ENCODE measurements at regions not wholly inside any gene's neighbourhood (a gene's known extent, or its start where the extent isn't known, plus 50 kb on each side); places are given as distances from the start of the nearest gene placed in this dataset.

GRCh38 chr5:114686356-114686755 is 324.5 kb downstream of the KCNN2 start:
- no peak for DNase-seq (ENCODE audit: low spot score in 2 of 2)
- FAIRE-seq, result no peak

- FAIRE-seq (no peak), DNase-seq (ENCODE audit: low spot score in 2 of 2) (no peak)
Measured at GRCh38 chr5:114678778-114679177, 316.9 kb downstream of the KCNN2 start.

DNA sequence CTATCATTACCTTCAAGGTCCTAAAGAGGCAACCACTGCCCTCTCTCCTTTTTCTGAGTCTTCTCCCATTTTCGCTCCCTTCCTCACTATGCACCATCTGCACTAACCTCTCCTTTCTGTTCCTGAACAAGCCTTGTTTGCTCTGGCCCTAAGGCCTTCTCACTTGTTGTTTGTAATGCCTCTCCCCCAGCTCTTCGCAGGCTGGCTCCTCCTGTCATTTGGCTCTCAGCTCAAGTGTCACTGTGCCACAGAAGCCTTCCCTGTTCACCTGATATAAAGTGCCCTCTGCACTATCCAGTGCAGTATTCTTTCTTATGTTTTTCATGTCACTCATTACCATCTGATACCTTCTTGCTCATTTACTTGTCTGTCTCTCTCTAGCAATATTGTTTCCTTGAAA is 303.7 kb downstream of the KCNN2 start:
- no peak for DNase-seq (ENCODE audit: low spot score in 2 of 2)
- FAIRE-seq, result no peak

GRCh38 chr5:114660791-114661190 is 298.9 kb downstream of the KCNN2 start:
- no peak for FAIRE-seq
- no peak for DNase-seq (ENCODE audit: low spot score in 2 of 2)

DNA sequence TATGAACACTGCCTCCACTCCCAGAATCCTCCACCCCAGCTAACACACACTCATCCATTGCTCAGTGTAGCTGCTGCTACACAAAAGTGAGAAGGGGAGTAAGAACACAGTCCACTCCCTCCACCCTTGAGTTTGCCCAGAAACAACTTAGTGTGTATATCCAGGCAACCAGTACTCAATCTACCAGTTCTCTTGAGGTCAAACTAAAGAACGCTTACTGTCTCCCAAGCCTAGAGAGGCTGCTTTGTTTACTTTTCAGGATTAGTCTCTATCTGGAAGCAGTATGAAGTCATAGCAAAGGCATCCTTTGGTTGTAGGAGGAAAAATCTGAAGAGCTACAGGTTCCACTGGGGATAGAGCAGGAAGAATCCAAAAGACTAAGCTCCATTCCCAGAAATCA is 296.3 kb downstream of the KCNN2 start:
- no peak for FAIRE-seq
- DNase-seq (ENCODE audit: low spot score in 2 of 2), result no peak

DNA sequence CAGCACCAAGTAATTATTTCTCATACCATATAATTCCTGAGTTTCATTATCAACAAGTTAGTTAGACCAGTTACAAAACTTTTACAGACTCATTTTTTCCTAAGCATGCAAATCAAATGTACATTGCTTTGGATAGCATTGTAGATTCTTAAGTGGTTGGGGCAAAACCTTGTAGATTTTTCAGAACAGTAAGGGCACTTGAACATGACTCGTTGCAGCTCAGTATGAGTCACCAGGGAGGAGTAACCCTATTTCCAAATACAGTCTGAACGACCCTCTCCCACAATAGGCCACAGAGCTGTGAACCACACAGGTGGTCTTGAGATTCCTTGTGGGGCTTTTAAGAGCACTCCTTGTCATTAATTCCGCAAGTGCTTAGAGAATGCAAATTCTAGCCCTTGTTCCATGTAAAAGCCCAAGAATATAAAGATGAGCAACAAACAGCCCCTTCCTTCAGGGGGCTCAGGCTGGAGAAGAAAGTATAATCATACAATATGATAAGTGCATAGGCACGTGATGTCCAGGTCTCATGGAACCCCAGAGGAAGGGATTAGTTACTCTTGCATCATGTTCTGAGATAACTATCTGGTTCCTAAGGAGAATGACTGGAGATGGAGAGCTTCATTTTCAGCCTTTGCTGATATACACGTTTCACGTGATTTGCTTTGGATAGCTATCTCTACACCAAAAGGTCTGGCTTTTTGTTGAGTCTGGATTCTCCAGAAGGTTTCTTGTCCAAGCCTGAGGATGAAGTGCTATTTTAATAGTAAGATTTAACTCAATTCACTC is 295.7 kb downstream of the KCNN2 start:
- DNase-seq (ENCODE audit: low spot score in 2 of 2) (no peak), FAIRE-seq (no peak)

DNA sequence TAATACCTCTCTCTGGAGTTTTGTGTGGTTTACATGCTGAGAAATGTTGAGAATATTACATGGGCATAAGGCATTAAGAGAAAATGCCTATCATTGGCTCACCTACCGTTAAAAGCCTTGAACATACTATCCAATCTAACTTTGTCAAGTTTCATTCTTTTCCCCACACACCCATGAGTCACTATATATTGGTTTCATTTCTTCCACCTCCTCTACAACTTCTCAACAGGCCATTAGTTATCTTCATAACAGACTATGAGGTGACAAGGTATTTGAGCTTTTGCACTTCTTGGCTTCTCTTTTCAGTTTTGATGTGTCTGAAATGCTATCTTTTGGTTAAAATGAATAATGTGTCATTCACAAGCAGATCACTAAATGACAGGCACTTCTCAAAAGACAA is 288.0 kb downstream of the KCNN2 start:
- DNase-seq (ENCODE audit: low spot score in 2 of 2) (no peak), FAIRE-seq (no peak)

GRCh38 chr5:114648940-114649339 is 287.1 kb downstream of the KCNN2 start:
- DNase-seq (ENCODE audit: low spot score in 2 of 2) (no peak), FAIRE-seq (no peak)

GRCh38 chr5:114644576-114644975 is 282.7 kb downstream of the KCNN2 start:
- FAIRE-seq, result no peak
- DNase-seq (ENCODE audit: low spot score in 2 of 2), result no peak

DNA sequence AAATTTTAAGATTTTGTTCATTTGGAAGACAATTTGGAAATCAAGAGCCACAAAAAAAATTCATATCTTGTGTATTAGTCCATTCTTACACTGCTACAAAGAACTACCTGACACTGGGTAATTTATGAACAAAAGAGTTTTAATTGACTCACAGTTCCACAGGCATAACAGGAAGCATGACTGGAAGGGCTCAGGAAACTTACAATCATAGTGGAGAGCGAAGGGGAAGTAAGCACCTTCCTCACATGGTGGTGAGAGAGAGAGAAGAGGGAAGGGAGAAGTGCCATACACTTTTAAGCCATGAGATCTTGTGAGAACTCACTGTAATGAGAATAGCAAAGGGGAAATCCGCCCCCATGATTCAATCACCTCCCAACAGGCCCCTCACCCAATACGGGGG is 274.4 kb downstream of the KCNN2 start:
- no peak for FAIRE-seq
- DNase-seq (ENCODE audit: low spot score in 2 of 2), result no peak

GRCh38 chr5:114634967-114635901 is 273.4 kb downstream of the KCNN2 start:
- DNase-seq (ENCODE audit: low spot score in 2 of 2) (no peak), FAIRE-seq (no peak)

DNA sequence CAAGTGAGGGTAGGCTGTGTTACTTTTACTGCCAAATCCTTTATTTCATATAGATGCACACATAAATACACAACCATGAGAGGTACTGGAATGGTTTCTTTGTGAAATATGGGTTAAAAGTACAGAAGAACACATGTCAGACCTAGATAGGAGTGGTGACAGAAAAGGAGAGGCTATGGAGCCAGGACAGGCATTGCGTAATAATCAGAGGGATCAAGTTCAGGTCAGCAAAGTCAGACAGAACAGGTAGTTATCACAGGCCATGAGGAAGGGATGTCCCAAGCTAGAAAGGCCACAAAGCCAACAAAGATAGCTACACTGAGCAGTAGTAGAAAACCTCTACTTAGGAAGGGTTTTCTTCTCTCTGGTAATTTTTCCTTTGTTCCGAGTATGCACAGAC is 272.6 kb downstream of the KCNN2 start:
- DNase-seq (ENCODE audit: low spot score in 2 of 2) (no peak), FAIRE-seq (no peak)

DNA sequence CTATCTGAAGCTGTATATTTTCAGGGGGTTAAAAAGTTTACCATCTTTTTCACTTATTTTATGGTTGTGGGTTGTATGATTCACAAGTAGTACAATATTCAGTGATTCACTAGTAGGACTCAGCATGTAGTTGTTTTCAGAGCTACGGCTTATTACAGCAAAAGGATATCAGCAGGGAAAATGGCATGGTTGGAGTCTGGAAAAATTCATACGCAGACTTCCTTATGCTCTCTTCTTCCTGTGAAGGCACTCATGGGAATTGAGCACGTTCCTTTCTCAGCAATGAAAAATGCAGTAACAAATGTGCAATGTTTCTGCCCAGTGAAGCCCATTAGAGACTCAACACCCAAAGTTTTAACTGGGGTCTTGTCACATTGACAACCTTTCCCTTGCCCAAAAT is 250.5 kb downstream of the KCNN2 start:
- FAIRE-seq, result no peak
- DNase-seq (ENCODE audit: low spot score in 2 of 2), result no peak

- DNase-seq (ENCODE audit: low spot score in 2 of 2) (no peak), FAIRE-seq (no peak)
Measured at GRCh38 chr5:114581136-114581535, 219.3 kb downstream of the KCNN2 start.

- FAIRE-seq, result no peak
- DNase-seq (ENCODE audit: low spot score in 2 of 2), result no peak
Measured at GRCh38 chr5:114565871-114566270, 204.0 kb downstream of the KCNN2 start.

DNA sequence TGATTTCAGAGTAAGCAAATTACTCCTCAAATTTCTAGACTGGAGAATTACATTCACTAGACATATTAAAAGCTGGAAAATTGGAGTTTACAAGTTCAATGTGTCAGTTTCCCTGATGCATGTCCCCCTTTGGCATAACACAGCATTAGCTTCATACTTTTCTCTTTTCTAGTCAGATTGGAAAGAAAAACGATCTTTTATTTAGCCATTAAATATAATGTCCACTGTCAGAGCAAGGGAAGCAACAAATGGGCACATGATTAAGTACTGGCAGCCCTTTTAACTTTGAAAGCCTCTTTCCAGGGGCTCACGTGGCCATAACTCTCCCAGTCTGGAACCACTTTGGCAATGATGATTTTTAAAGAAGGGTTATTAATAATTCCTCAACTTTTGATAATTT is 203.3 kb downstream of the KCNN2 start:
- FAIRE-seq (no peak), DNase-seq (ENCODE audit: low spot score in 2 of 2) (no peak)

GRCh38 chr5:114561415-114561814 is 199.5 kb downstream of the KCNN2 start:
- no peak for FAIRE-seq
- no peak for DNase-seq (ENCODE audit: low spot score in 2 of 2)

Measured in frontal cortex (tissue), 3 donors.